BJ (cell line): ENCODE measurements at regions not wholly inside any gene's neighbourhood (a gene's known extent, or its start where the extent isn't known, plus 50 kb on each side); places are given as distances from the start of the nearest gene placed in this dataset.

Experiments
- CTCF ChIA-PET: fragments of 350-600 bp; formaldehyde crosslinking; extraction: SDS; loops from one replicate; lab custom pipeline; 2021; ENCODE audit warnings: antibody characterized with exemption, inconsistent platforms; lab: Yijun Ruan, JAX
- POLR2A ChIA-PET: fragments of 300-600 bp; sonication (Branson Sonifier 250); formaldehyde crosslinking; extraction: SDS; loops from one replicate; lab custom pipeline; 2021; ENCODE audit warnings: antibody characterized with exemption; lab: Charles Lee
- DNase-seq: peaks from one replicate; pipeline ENCODE4 v3.0.0-alpha.2; 2011; ENCODE audit warnings: low read depth
- H3K27me3 ChIP-seq: 2 replicates; pipeline ENCODE4 v1.6.0; 2011; ENCODE audit warnings: low read length; ENCODE audit not compliant: control insufficient read depth, insufficient read depth
- H3K36me3 ChIP-seq: 2 replicates; pipeline ENCODE4 v1.5.1; 2011; ENCODE audit warnings: low read length; ENCODE audit not compliant: control insufficient read depth, insufficient read depth
- H3K4me3 ChIP-seq: 2 replicates; pipeline ENCODE4 v1.5.1; 2011; ENCODE audit warnings: low read depth, mild to moderate bottlenecking, control low read depth, low read length
- CTCF ChIP-seq: IDR thresholded peaks from 2 replicates; pipeline ENCODE4 v1.5.1; 2011; ENCODE audit warnings: low read depth, mild to moderate bottlenecking, control low read depth, inconsistent platforms, low read length, moderate library complexity; ENCODE audit not compliant: insufficient read depth

- Histone ChIP-seq H3K4me3 (no peak overlapping the region), H3K27me3 (no peaks in the 10 kb centered on the region; the same call in 1 of the 2 replicates), H3K36me3 (no peaks in the 10 kb centered on the region)
- no peak for TF ChIP-seq CTCF
- ChIA-PET POLR2A (no interaction called here), CTCF (no interaction called here)
- DNase-seq: no peak
These were observed 93.0 kb upstream of the CCL21 start for GRCh38 chr9:34802916-34803315.

GRCh38 chr9:34797367-34797766 is 87.4 kb upstream of the CCL21 start:
- no peaks in the 10 kb centered on the region for H3K36me3 ChIP-seq
- DNase-seq: no peak
- H3K27me3 ChIP-seq: no peaks in the 10 kb centered on the region
- TF ChIP-seq CTCF: no peak
- POLR2A ChIA-PET: no interaction called here
- H3K4me3 ChIP-seq: no peak overlapping the region
- CTCF ChIA-PET: no interaction called here

DNA sequence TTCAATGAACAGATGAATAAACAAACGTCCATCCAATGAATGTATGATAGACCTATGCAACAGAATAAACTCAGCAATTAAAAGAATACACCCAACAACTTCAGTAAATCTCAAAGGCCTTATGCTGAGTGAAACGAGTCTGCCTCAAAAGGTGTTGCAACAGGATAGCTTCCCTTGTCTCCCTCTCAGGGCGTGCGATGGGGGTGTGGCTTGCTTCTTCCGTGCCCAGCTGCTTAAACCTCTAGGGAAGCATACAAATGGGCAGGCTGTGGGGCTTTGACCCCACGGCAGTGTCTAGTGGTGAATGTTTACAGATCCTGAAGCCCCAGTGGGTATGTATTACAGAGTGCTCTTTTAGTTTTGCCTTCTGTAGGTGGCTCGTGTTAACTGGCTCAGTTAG is 87.0 kb upstream of the CCL21 start:
- ChIA-PET POLR2A (no interaction called here), CTCF (no interaction called here)
- no peaks in the 10 kb centered on the region for H3K27me3 ChIP-seq
- H3K36me3 ChIP-seq: no peaks in the 10 kb centered on the region
- no peak for TF ChIP-seq CTCF
- DNase-seq: no peak
- no peak overlapping the region for H3K4me3 ChIP-seq

GRCh38 chr9:34793428-34793827 is 83.5 kb upstream of the CCL21 start:
- Histone ChIP-seq H3K4me3 (no peak overlapping the region), H3K36me3 (no peaks in the 10 kb centered on the region), H3K27me3 (peaks cover 1% of the 10 kb centered on the region; the same call in 1 of the 2 replicates)
- DNase-seq: no peak
- no peak for TF ChIP-seq CTCF
- CTCF ChIA-PET: no interaction called here
- POLR2A ChIA-PET: no interaction called here

- TF ChIP-seq CTCF: no peak
- Histone ChIP-seq H3K27me3 (peaks cover 3% of the 10 kb centered on the region; the same call in 1 of the 2 replicates), H3K36me3 (no peaks in the 10 kb centered on the region), H3K4me3 (no peak overlapping the region)
- ChIA-PET POLR2A (no interaction called here), CTCF (no interaction called here)
- no peak for DNase-seq
These were observed 74.1 kb upstream of the CCL21 start for GRCh38 chr9:34783951-34784487.
